ENCODE measurements at regions not wholly inside any gene's neighbourhood (a gene's known extent, or its start where the extent isn't known, plus 50 kb on each side); places are given as distances from the start of the nearest gene placed in this dataset.

- Mint-ChIP-seq H3K4me1 (peaks cover 3% of the 10 kb centered on the region; the same call in 2 of the 3 replicates), H3K36me3 (ENCODE audit: low read depth) (no peaks in the 10 kb centered on the region), H3K27me3 (ENCODE audit: insufficient read depth, low read depth, poor library complexity) (no peaks in the 10 kb centered on the region), H3K27ac (no peak overlapping the region), H3K9me3 (no peaks in the 10 kb centered on the region; the same call in 2 of the 3 replicates), H3K4me3 (no peak overlapping the region)
- DNase-seq (ENCODE audit: low spot score) (no peak), ATAC-seq (no peak)
- H2AFZ ChIP-seq: no peak overlapping the region
- no peaks in the 10 kb centered on the region for H3K79me2 ChIP-seq (replicated peaks; ENCODE audit: insufficient read depth)
- no peak for TF ChIP-seq STAT1 (IDR thresholded peaks at IDR 0.05; ENCODE audit: unreplicated experiment)
- TF ChIP-seq ZNF114 (CRISPR knock-in tag; IDR thresholded peaks at IDR 0.05): no peak
- no peak for TF ChIP-seq POLR2AphosphoS5 (IDR thresholded peaks at IDR 0.05; ENCODE audit: low read depth)
- no peak for TF ChIP-seq ZNF331 (CRISPR knock-in tag; IDR thresholded peaks at IDR 0.05; ENCODE audit: low read depth)
- no peak for TF ChIP-seq ZNF462 (CRISPR knock-in tag; IDR thresholded peaks at IDR 0.05)
- TF ChIP-seq ETS1 (IDR thresholded peaks at IDR 0.05): no peak
- TF ChIP-seq CREB1 (CRISPR knock-in tag; IDR thresholded peaks at IDR 0.05; ENCODE audit: low read depth): no peak
- no peak for TF ChIP-seq JUNB (IDR thresholded peaks at IDR 0.05; ENCODE audit: unreplicated experiment)
- TF ChIP-seq REST (IDR thresholded peaks at IDR 0.05; ENCODE audit: unreplicated experiment): no peak
- no peak for TF ChIP-seq NANOG (IDR thresholded peaks at IDR 0.05; ENCODE audit: borderline replicate concordance)
- TF ChIP-seq EZH2 (IDR thresholded peaks at IDR 0.05; ENCODE audit: low read depth, unreplicated experiment): no peak
- no peak for TF ChIP-seq EZH2phosphoT487 (IDR thresholded peaks at IDR 0.05; ENCODE audit: unreplicated experiment)
- TF ChIP-seq CTCF (conservative IDR thresholded peaks at IDR 0.05; ENCODE audit: low read depth in 2 of 2): no peak
- H3K9me2 ChIP-seq (ENCODE audit: insufficient read depth): no peaks in the 10 kb centered on the region
- H4K20me1 ChIP-seq (replicated peaks; ENCODE audit: insufficient read depth): no peaks in the 10 kb centered on the region
- no peaks in the 10 kb centered on the region for H3F3A ChIP-seq (replicated peaks; ENCODE audit: low read depth)
- no peaks in the 10 kb centered on the region for H3K36me3 ChIP-seq (ENCODE audit: insufficient read depth)
- H3K27me3 ChIP-seq (ENCODE audit: insufficient read depth): no peaks in the 10 kb centered on the region
- H3K27ac ChIP-seq (ENCODE audit: low read depth): no peak overlapping the region
- H3K4me2 ChIP-seq: no peak overlapping the region
- no peaks in the 10 kb centered on the region for H3K4me1 ChIP-seq (ENCODE audit: insufficient read depth)
- H3K4me3 ChIP-seq: no peak overlapping the region
Observed at GRCh38 chr1:90362163-90362562, 354.9 kb downstream of the BARHL2 start.

Data from GM23338 (cell line).